HepG2 (cell line): ENCODE measurements at regions not wholly inside any gene's neighbourhood (a gene's known extent, or its start where the extent isn't known, plus 50 kb on each side); places are given as distances from the start of the nearest gene placed in this dataset.
A peak's percentile ranks its signal among the peaks of the same experiment; 100 is the strongest.

Experiments used
- AKAP8 ChIP-seq: sonication (generic); formaldehyde crosslinking; IDR thresholded peaks from 2 replicates; pipeline ENCODE4 v1.5.1; 2020; ENCODE audit warnings: mild to moderate bottlenecking, missing genetic modification reagents
- ARID2 ChIP-seq: sonication (generic); formaldehyde crosslinking; IDR thresholded peaks from 2 replicates; pipeline ENCODE4 v1.8.1; 2022; ENCODE audit warnings: mild to moderate bottlenecking, missing genetic modification reagents, borderline replicate concordance
- CEBPG ChIP-seq: IDR thresholded peaks from 2 replicates; pipeline ENCODE4 v1.6.1; 2016
- CSRNP1 ChIP-seq: sonication (generic); formaldehyde crosslinking; IDR thresholded peaks from 2 replicates; pipeline ENCODE4 v1.8.1; 2023; ENCODE audit warnings: mild to moderate bottlenecking, missing genetic modification reagents
- E2F5 ChIP-seq: sonication (generic); formaldehyde crosslinking; conservative IDR thresholded peaks from 2 replicates; pipeline ENCODE4 v1.4.0; 2020; ENCODE audit warnings: missing genetic modification reagents
- EHMT2 ChIP-seq: fragments of 200-600 bp; sonication (generic); IDR thresholded peaks from 2 replicates; pipeline ENCODE4 v1.7.0; 2017; ENCODE audit warnings: antibody characterized with exemption, low read depth, low read length, borderline replicate concordance
- GABPB1 ChIP-seq: IDR thresholded peaks from 2 replicates; pipeline ENCODE4 v1.6.1; 2016; ENCODE audit warnings: mild to moderate bottlenecking, missing genetic modification reagents, moderate library complexity, missing compliant biosample characterization
- ISX ChIP-seq: sonication (generic); formaldehyde crosslinking; conservative IDR thresholded peaks from 2 replicates; pipeline ENCODE4 v1.5.0; 2020; ENCODE audit warnings: missing genetic modification reagents
- KAT2B ChIP-seq: fragments of 150-350 bp; IDR thresholded peaks from 2 replicates; pipeline ENCODE4 v1.6.1; 2014; ENCODE audit warnings: low read depth, low read length, borderline replicate concordance
- MED8 ChIP-seq: sonication (generic); formaldehyde crosslinking; IDR thresholded peaks from 2 replicates; pipeline ENCODE4 v1.8.1; 2023; ENCODE audit warnings: mild to moderate bottlenecking, missing genetic modification reagents; ENCODE audit not compliant: insufficient replicate concordance
- MEF2D ChIP-seq: sonication (generic); formaldehyde crosslinking; IDR thresholded peaks from 2 replicates; pipeline ENCODE4 v1.5.1; 2020; ENCODE audit warnings: mild to moderate bottlenecking, missing genetic modification reagents
- NONO ChIP-seq, 2 experiments: fragments of 450-650 bp in 1 of 2; sonication (generic) in 1 of 2; formaldehyde crosslinking in 1 of 2; IDR thresholded peaks in 1 of 2; conservative IDR thresholded peaks in 1 of 2; 2 replicates each; pipeline versions ENCODE4 v1.6.1 to v1.8.0; 2017 to 2022; ENCODE audit warnings: mild to moderate bottlenecking in 1 of 2, missing genetic modification reagents in 1 of 2, moderate library complexity in 1 of 2
- POGK ChIP-seq: sonication (generic); formaldehyde crosslinking; conservative IDR thresholded peaks from 2 replicates; pipeline ENCODE4 v1.8.0; 2022; ENCODE audit warnings: mild to moderate bottlenecking, moderate library complexity, missing genetic modification reagents
- RARA ChIP-seq: IDR thresholded peaks from 2 replicates; pipeline ENCODE4 v1.6.1; 2016; ENCODE audit warnings: missing genetic modification reagents, missing compliant biosample characterization
- REPIN1 ChIP-seq: sonication (generic); formaldehyde crosslinking; IDR thresholded peaks from 2 replicates; pipeline ENCODE4 v1.8.0; 2022; ENCODE audit warnings: missing genetic modification reagents, low read depth, mild to moderate bottlenecking, borderline replicate concordance
- TCF7L2 ChIP-seq: IDR thresholded peaks from 2 replicates; pipeline ENCODE4 v1.6.1; 2011; ENCODE audit warnings: mild to moderate bottlenecking, low read depth, low read length, moderate library complexity
- ZBTB37 ChIP-seq: sonication (generic); formaldehyde crosslinking; IDR thresholded peaks from 2 replicates; pipeline ENCODE4 v1.4.0; 2020; ENCODE audit warnings: mild to moderate bottlenecking, missing genetic modification reagents
- ZFP36L1 ChIP-seq: sonication (generic); formaldehyde crosslinking; IDR thresholded peaks from 2 replicates; pipeline ENCODE4 v1.8.0; 2022; ENCODE audit warnings: mild to moderate bottlenecking, missing genetic modification reagents, moderate library complexity
- ZFP37 ChIP-seq: sonication (generic); formaldehyde crosslinking; IDR thresholded peaks from 2 replicates; pipeline ENCODE4 v1.4.0; 2020; ENCODE audit warnings: missing genetic modification reagents, borderline replicate concordance
- ZMYM2 ChIP-seq: sonication (generic); formaldehyde crosslinking; IDR thresholded peaks from 2 replicates; pipeline ENCODE4 v1.8.0; 2022; ENCODE audit warnings: mild to moderate bottlenecking, missing genetic modification reagents
- ZNF18 ChIP-seq: sonication (generic); formaldehyde crosslinking; IDR thresholded peaks from 2 replicates; pipeline ENCODE4 v1.8.0; 2022; ENCODE audit warnings: mild to moderate bottlenecking, missing genetic modification reagents; ENCODE audit not compliant: insufficient replicate concordance
- ZNF496 ChIP-seq: sonication (generic); formaldehyde crosslinking; IDR thresholded peaks from 2 replicates; pipeline ENCODE4 v1.8.1; 2023; ENCODE audit warnings: mild to moderate bottlenecking, moderate library complexity, missing genetic modification reagents; ENCODE audit not compliant: insufficient replicate concordance
- ZNF557 ChIP-seq: sonication (generic); formaldehyde crosslinking; IDR thresholded peaks from 2 replicates; pipeline ENCODE4 v1.4.0; 2020; ENCODE audit warnings: missing genetic modification reagents
- ZNF670 ChIP-seq: sonication (generic); formaldehyde crosslinking; IDR thresholded peaks from 2 replicates; pipeline ENCODE4 v1.8.0; 2022; ENCODE audit warnings: mild to moderate bottlenecking, missing genetic modification reagents, borderline replicate concordance

- TF ChIP-seq ZBTB37 (CRISPR knock-in tag) (no peak), ZFP36L1 (CRISPR knock-in tag) (no peak), AKAP8 (CRISPR knock-in tag) (no peak), RARA (peak; percentile 48), KAT2B (no peak), NONO (IDR thresholded peaks at IDR 0.05) (no peak), NONO (CRISPR knock-in tag; conservative IDR thresholded peaks at IDR 0.05) (no peak), ISX (CRISPR knock-in tag) (no peak), CEBPG (CRISPR knock-in tag) (0 out of 2 replicates have a peak, but pooled peaks have one; percentile 24), REPIN1 (CRISPR knock-in tag) (no peak), TCF7L2 (no peak), GABPB1 (CRISPR knock-in tag) (no peak), ZFP37 (no peak), MEF2D (CRISPR knock-in tag) (no peak), ZNF670 (CRISPR knock-in tag) (no peak), ZNF18 (CRISPR knock-in tag) (no peak), EHMT2 (no peak; the same call in 1 of the 2 replicates), ZNF557 (CRISPR knock-in tag) (no peak), ZNF496 (CRISPR knock-in tag) (no peak), POGK (CRISPR knock-in tag) (0 out of 2 replicates have a peak, but pooled peaks have one; percentile 63), MED8 (CRISPR knock-in tag) (no peak), CSRNP1 (no peak), ARID2 (CRISPR knock-in tag) (no peak), ZMYM2 (CRISPR knock-in tag) (no peak), E2F5 (no peak)
These were observed 429.1 kb upstream of the ZMIZ1 start (continued) for GRCh38 chr10:78639629-78640028.
